Ovary (tissue), 7 donors: ENCODE measurements at regions not wholly inside any gene's neighbourhood (a gene's known extent, or its start where the extent isn't known, plus 50 kb on each side); places are given as distances from the start of the nearest gene placed in this dataset.

Experiments
- DNase-seq, 5 donors: peaks; one replicate each; pipeline ENCODE4 v3.0.0-alpha.2; 2019 to 2020
- H3K27ac ChIP-seq, 2 donors: fragments of 200-600 bp; one replicate each; pipeline versions ENCODE4 v1.5.1 to v1.8.0; 2019 to 2022
- H3K27me3 ChIP-seq: fragments of 200-600 bp; one replicate; pipeline ENCODE4 v1.8.0; 2022
- H3K36me3 ChIP-seq: fragments of 200-600 bp; sonication (generic); one replicate; pipeline ENCODE4 v1.5.1; 2019
- H3K4me1 ChIP-seq: one replicate; pipeline ENCODE4 v1.8.1; 2013; ENCODE audit warnings: mild to moderate bottlenecking, moderate library complexity; ENCODE audit not compliant: insufficient read depth
- H3K4me3 ChIP-seq: fragments of 200-600 bp; sonication (generic); one replicate; pipeline ENCODE4 v1.5.1; 2017
- H3K9me3 ChIP-seq, 2 donors: fragments of 200-600 bp in 1 of 2; sonication (generic) in 1 of 2; one replicate each; pipeline versions ENCODE4 v1.5.1 to v1.8.1; 2013 to 2019; ENCODE audit warnings: mild to moderate bottlenecking in 1 of 2, moderate library complexity in 1 of 2
- CTCF ChIP-seq, 3 donors: fragments of 450-650 bp in 2 of 3; fragments of 200-600 bp in 1 of 3; IDR thresholded peaks; one replicate each; pipeline versions ENCODE4 v1.5.1 to v1.8.0; 2016 to 2022; ENCODE audit warnings: antibody characterized with exemption in 3 of 3, mild to moderate bottlenecking in 1 of 3
- EP300 ChIP-seq: sonication (generic); formaldehyde crosslinking; IDR thresholded peaks from one replicate; pipeline ENCODE4 v1.6.1; 2017; ENCODE audit warnings: antibody characterized with exemption
- POLR2A ChIP-seq: fragments of 450-650 bp; IDR thresholded peaks from one replicate; pipeline ENCODE4 v1.6.1; 2017; ENCODE audit warnings: antibody characterized with exemption, mild to moderate bottlenecking, moderate library complexity
- WGBS, 3 donors: extraction: QIAGEN DNeasy Blood & Tissue Kit in 1 of 3; methylation state at CpG; one replicate each; pipeline versions ENCODE4 v1.1.5 to v1.1.7; 2013 to 2017; 5-methylcytosine and 5-hydroxymethylcytosine counted together
- intact Hi-C, 4 donors: fragments of 100-400 bp; cut with DNase I; formaldehyde crosslinking; loops; one replicate each; pipeline versions ENCODE4 v1.11.0 to v1.15.1; 2022 to 2023
- donor health status: DM: no; HTN: no; CAD: no; lungs with moderate emphysema.
- donor health status: DM: no; HTN: no; CAD: no.
- donor health status: Bipolar disorder and iron deficiency.
- donor health status: DM: no; HTN: no; CAD: no.
- donor health status: DM: yes; HTN: yes; CAD: no.

GRCh38 chr15:31461375-31461774 lies 134.7 kb downstream of the KLF13 start:
- Histone ChIP-seq H3K27me3 (no peaks in the 10 kb centered on the region), H3K4me1 (no peaks in the 10 kb centered on the region), H3K4me3 (no peak overlapping the region), H3K9me3 (no peaks in the 10 kb centered on the region), H3K27ac (no peak overlapping the region), H3K36me3 (no peaks in the 10 kb centered on the region)
- WGBS, 3 donors, result 86 to 95% (median 90%) methylated on average over 5 of the region's 5 CpGs
- TF ChIP-seq EP300, result no peak
- TF ChIP-seq CTCF (IDR thresholded peaks at IDR 0.05), result no peak
- no peak for TF ChIP-seq POLR2A
- no peak for DNase-seq
- intact Hi-C loops, result no loop called here

DNA sequence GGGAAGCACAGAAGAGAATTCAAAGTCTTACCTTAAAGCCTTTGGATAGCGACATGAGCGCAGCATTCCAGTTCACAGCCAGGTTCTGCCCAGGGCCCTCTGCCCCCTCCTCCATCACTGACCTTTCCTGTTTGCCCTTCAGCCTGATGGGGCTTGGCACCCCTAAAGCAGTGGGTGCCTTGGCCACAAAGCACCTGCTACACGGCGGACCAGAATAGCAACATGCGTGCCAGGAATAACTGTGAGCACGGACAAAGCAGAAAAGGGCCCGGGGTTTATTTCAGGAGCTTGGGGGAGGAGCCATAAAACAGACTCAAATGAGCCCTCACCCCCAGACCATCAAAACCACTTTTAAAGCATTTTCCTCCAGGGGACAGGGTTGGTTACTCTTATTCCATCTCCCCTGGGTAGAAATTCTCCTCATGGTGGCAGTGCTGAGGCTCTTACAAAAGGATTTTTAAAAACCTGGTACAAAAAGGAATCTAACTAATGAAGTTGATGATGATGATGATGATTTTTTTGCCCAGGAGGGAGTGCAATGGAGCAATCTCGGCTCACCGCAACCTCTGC lies 135.4 kb downstream of the KLF13 start:
- no peak overlapping the region for H3K4me3 ChIP-seq
- intact Hi-C loops, result no loop called here
- no peak overlapping the region for H3K27ac ChIP-seq
- no peaks in the 10 kb centered on the region for H3K4me1 ChIP-seq
- no peaks in the 10 kb centered on the region for H3K9me3 ChIP-seq
- TF ChIP-seq EP300 (no peak), CTCF (IDR thresholded peaks at IDR 0.05) (no peak), POLR2A (no peak)
- DNase-seq, result no peak
- no peaks in the 10 kb centered on the region for H3K36me3 ChIP-seq
- H3K27me3 ChIP-seq, result no peaks in the 10 kb centered on the region
- WGBS, 3 donors, result 79 to 85% (median 82%) methylated on average over 9 of the region's 9 CpGs

GRCh38 chr15:31463521-31464102 lies 137.0 kb downstream of the KLF13 start:
- Histone ChIP-seq H3K36me3 (no peaks in the 10 kb centered on the region), H3K4me3 (no peak overlapping the region), H3K27ac (no peak overlapping the region), H3K9me3 (no peaks in the 10 kb centered on the region), H3K4me1 (no peaks in the 10 kb centered on the region), H3K27me3 (no peaks in the 10 kb centered on the region)
- intact Hi-C loops, result no loop called here
- TF ChIP-seq CTCF (IDR thresholded peaks at IDR 0.05) (no peak), POLR2A (no peak), EP300 (no peak)
- WGBS, 3 donors, result 59 to 68% (median 68%) methylated on average over 8 of the region's 8 CpGs
- DNase-seq, result no peak

DNA sequence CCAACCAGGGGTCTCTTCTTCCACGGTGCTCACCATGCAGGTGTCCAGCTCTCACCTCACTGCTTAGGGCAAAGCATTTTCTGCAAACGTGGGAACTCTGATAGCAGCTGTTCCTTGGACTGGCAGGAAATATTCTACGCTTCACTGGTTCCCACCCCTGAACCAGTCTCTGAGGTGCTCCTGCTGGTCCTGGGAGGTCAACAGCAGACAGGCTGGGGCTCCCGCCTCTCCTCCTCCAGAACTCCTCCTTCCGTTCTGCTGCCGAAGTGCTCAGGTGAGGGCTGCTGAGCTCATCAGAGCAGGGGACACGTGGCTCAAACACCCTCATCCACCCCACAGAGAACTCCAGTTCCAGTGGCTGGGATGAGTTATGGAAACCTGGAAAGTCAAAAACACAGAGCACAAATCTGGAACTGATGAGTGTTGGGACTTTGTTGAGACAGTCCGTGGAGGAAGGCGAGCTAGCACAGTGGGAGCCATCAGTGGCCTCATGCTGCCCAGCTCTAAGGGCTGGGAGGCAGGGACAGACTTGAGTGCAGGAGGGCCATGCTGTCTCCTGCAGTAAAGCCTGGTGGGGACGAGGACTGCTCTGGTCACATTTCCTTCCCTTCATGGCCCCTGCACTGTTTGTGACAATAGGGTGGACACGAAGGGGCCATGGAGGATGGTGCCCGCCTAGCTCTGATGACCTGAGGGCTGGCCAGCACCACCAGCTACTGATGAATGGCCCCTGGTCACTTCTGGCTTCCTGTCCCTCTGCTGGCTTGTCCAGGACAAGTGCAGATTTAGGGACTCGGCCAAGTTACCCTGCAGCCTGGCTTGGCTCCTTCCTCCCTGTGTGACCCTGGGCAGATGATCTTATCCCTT lies 137.8 kb downstream of the KLF13 start:
- 71 to 76% (median 74%) methylated on average over 13 of the region's 13 CpGs for WGBS, 3 donors
- H3K9me3 ChIP-seq, result no peaks in the 10 kb centered on the region
- no peak for TF ChIP-seq CTCF (IDR thresholded peaks at IDR 0.05)
- no peak for TF ChIP-seq POLR2A
- no peak for TF ChIP-seq EP300
- no peak overlapping the region for H3K4me3 ChIP-seq
- no peaks in the 10 kb centered on the region for H3K27me3 ChIP-seq
- no peaks in the 10 kb centered on the region for H3K36me3 ChIP-seq
- DNase-seq, result no peak
- H3K4me1 ChIP-seq, result no peaks in the 10 kb centered on the region
- no peak overlapping the region for H3K27ac ChIP-seq
- intact Hi-C loops, result no loop called here
